Tongue (tissue), 1 donor: ENCODE measurements at regions not wholly inside any gene's neighbourhood (a gene's known extent, or its start where the extent isn't known, plus 50 kb on each side); places are given as distances from the start of the nearest gene placed in this dataset.
A peak's percentile ranks its signal among the peaks of the same experiment; 100 is the strongest.

Experiments
- DNase-seq: peaks from one replicate; pipeline ENCODE4 v3.0.0-alpha.2; 2015

DNA sequence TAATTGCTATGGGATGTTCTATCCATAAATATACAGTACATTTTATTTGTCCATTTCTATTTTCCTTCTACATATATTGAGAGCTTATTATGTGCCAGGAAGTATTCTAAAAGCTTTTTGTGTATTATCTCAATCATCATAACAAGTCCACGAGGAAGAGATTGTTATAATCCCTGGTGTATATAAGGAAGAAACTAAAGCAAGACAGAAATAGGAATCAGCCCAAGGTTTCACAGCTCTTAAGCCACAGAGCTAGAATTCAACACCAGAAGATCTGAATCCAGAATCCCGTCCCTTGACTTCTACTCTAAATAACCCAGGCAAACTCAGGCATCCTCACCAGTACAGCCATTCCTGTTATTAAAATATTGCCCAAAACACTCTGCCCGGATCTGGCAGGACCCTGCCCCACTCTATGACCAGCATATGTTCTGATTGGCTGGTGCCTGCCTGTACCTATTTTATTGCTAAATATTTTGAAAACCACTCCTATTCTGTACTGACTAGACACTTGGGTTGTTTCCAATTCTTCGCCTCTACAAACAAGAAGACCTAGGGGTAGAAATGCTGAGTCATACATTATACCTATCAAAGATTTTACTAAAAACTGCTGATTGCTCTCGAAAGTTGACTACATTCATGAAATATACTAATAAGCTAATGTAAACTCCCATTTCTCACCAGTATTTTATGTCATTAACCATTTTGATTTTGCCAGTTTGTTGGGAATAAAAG lies 297.4 kb downstream of the ENC1 start:
- no peak for DNase-seq

DNA sequence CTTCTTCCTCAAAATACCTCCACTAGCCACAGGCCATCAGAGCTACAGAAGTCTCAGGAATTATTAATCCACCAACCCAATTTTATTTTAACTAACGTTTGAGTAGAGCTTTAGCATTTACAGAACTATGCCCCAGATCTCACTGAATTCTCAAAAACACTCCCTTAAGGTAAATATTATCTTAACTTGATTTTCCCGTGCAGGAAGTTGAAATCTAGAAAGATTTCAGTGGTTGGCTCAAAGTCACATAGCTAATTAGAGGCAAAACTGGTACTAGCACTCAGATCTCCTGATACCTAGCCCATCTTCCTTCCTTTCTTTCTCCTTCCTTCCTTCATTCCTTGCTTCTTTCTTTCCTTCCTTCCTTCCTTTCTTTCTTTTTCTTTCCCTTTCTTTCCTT lies 298.3 kb downstream of the ENC1 start:
- DNase-seq, result no peak

DNA sequence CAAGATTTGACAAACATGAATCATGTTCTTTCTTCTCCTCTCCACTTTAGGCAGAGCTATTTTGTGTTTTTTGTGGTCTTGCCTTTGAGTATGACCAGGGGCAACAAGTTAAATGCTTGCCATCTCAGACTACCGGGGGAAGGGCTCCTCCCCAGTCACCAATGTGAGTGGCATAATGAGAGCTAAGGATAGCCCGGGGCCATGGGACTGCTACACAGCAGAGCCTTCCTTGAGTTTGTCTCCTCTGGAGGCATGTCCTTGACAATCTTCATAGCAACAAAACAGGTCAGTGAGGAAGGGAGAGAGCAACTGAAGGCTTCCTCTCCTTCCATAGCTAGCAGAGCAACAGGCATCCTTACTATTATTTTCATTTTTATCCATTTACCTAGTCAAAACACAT lies 299.3 kb downstream of the ENC1 start:
- DNase-seq, result no peak

DNA sequence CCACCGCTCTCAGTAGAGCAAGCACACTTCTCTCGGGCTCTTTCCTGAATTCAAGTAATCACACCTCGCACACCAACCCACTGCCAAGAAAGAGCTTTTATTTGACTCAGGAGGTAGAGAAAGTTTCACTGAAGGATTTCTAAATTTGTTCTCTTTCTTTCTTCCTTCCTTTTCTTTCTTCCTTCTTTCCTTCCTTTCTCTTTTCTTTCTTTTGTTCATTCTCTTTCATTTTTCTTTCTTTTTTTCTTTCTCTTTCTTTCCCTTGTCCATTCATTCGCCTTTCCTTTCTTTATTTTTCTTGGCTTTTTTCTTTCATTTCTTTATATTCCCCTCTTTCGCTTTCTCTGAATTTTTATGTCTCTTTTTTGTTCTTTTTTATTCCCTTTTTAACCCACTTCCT lies 300.1 kb downstream of the ENC1 start:
- DNase-seq, result no peak

DNA sequence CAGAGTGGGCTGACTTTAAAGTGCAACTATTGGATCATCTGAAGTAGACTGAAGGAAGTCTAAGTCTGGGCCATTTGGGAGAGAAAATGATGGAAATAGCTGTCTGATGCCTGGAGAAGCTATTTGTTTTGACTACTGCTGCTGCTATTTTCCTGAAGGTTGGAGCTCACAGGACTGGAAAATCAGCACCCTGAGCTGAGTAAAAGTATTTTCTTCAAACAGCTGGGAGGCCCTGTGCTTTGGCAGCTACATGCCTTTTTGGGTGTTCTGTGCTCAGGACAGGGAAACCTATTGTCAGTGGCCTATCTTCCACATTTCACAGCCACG lies 302.6 kb downstream of the ENC1 start:
- DNase-seq, result peak; percentile 58

DNA sequence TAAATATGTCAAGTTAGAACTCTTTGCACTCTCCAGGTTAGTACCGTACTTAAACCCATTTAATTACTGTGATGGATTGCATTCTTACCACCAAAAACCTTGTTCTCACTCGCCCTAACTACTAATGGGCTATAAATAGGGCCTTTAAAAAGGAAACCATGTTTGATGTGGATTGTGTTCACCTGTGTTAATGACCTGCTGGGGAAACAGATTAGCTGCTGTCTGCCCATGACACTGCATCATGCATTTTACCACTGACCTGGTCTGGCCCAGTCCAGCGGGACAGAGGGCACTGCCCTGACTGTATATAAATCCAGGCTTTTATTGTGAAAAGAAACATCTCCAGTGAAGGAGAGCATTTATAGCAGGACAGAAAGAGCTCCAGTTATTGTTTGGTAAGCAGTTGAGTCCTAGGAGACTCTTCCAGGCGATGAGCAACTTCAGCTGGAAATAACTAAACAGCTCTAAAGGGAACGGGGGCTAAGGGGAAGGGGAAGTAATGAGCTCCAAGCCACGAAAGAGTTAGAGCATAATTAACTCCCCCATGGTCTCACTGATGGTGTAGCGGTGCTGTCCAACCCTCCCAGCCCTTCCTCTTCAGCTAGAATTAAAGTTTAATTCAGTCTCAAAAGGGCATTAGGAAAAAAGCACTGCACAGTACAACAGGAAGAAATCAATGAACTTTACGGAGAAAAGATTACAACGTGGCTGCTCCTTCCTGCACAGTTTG lies 303.1 kb downstream of the ENC1 start:
- DNase-seq, result peak; percentile 22

DNA sequence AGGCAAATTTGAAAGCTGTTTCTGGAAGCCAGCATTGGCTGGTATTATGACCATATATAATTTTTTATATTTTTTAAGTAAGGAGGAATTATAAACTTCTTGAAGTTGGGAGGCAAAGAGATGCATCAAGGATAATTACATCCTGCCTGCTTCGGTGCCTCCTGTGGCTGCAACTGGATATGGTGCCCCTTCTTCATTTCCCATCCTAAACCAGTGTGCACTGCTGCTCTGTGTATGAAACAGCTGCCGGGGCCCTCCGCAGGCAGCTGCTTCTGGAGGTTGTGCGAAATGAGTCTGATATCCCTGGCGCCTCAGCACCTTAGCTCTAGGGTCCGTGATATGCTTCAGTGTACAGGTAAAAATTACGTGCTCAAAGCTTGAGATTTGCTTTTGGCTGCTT lies 304.2 kb downstream of the ENC1 start:
- peak; percentile 73 for DNase-seq

DNA sequence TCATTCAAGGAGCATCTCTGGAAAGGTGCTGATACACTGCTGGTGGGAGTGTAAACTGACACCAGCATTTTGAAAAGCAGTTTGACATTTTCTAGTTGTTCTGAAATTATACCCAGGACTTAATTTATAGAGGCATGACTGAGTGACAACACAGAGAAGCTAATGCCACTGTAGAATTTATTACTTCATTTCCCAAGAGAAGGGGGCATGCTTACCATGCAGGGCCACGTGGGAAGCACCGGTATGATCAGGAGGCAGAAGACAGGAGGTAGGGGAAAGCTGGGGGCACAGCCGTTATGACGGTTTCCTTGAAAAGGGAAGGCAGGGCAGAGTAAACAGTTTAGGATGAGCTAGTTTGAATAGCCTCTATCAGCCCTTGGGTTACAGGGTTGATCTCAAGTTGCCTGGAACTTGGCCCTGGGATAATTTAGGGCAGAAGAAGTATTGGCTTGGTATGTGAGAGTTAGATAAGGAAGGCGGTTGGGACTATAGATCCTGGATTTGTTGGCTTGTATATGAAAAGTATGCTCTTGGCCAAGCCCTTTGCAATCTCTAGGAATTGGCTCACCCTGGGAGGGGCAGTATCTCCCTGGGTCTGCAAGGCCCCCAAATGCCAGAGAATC lies 305.7 kb downstream of the ENC1 start:
- no peak for DNase-seq

DNA sequence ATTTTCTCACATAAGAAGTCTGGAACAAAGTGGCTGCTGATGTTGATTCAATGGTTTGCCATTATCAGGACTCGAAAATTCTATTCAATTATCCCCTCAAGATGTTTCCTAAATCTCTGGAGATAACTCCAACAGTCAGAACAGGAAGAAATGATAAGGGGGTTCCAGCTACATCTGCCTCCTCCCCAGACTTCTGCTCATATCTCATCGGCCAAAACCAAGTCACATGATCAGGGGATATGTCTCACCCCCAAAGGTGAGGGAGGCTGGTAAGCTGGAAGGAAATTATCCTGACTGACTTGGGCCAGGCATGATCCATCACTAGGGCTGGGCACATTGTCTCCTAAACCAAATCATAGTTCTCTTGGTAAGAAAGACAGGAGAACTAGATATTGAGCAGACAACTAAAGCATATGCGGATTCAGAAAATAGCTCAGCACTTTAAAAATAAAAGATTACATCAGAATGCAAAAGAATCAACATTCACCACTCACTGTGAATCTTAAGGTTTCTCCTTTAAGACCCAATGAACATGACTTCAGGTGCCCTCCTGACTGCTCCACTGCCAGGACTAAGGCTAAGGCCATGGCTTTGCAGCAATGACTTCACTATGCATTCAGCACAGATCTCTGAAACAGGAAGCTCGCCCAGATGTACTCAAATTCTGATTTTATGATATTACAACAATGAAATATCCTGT lies 306.3 kb downstream of the ENC1 start:
- no peak for DNase-seq

DNA sequence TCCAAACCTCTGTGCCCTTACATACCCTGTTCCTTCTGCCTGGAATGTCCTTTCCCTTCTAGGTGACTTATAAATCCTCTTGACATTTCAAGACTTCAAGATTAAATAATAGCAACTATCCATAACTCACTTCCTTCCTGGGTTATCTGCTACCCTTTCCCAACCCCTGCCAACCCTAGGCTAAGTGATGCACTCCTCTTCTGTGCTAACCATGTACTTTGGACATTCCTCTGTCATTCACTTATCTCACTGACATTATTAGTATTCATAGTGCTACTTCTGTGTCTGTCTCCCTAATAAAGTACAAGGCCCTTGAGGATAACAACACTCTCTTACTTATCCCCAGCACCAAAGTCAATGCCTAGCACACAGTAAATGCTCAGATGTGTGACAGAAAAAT lies 307.1 kb downstream of the ENC1 start:
- DNase-seq, result no peak

DNA sequence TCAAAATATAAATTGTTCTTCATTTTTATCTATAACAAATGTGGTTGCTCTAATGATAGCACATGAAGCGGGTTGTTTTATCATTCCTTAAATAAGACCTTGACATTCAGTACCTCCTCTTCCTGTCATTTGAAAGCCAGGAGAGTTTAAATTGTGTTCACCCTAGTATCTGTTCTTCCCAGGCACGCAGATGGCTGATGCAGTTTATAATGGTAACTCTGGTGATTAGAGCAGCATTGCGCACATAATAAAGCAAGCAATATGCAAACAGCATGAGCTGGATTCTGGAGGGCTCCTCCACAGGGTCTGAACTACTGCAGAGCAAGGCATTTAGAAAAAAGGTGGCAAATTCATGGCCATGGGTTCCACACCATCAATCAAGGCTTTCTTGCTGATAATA lies 307.8 kb downstream of the ENC1 start:
- no peak for DNase-seq

DNA sequence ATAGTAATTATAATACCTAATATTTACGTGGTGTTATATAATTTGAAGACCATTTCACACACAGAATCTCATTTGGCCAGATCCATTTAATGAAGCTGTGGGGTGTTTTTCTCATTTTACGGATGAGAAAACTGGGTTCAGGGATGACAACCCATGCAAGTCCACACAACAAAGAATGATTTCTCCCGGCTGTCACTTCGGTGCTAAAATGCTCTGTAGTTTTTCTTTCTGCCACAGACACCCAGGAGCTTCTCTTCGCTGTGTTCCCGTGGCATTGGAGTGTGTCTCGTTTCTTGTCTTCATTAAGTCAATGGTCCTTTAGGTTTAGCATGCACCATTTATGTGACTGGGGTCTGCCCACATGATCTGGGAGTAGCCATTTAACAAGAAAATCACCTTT lies 308.5 kb downstream of the ENC1 start:
- no peak for DNase-seq

DNA sequence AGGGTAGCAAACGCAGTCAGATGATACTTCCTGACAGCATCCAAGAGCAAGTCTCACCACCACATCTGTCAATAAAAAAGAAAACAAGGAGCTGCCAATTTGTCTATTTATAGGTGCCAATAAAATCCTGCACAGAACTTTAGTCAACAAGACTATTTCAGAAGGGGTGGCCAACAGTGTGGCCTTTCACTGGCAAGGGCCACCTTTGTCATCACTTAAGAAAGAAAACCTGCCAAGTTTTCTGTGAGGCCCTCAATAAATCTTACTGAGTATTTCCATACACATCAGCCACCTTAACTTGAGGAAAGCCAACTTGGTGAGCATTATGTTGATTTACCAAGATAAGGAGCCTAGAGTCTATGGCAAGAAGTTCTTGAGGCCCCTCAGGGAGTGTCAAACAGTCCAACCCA lies 312.3 kb downstream of the ENC1 start:
- DNase-seq, result no peak

DNA sequence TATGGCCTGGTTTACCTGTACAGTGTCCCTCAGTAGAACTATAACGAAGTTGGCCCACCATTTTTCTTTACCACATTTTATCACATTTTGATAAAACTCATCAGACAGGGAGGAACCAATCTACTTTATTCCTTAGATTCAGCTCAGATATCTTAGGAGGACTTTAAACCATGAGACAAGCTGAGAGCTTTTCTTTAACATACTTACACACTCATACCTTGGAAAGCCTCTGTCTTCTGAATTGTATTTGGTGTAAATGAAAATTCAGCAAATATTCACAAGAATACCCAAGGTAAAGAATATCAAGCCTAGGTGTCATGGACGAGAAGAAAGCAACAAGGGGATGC lies 313.2 kb downstream of the ENC1 start:
- no peak for DNase-seq

DNA sequence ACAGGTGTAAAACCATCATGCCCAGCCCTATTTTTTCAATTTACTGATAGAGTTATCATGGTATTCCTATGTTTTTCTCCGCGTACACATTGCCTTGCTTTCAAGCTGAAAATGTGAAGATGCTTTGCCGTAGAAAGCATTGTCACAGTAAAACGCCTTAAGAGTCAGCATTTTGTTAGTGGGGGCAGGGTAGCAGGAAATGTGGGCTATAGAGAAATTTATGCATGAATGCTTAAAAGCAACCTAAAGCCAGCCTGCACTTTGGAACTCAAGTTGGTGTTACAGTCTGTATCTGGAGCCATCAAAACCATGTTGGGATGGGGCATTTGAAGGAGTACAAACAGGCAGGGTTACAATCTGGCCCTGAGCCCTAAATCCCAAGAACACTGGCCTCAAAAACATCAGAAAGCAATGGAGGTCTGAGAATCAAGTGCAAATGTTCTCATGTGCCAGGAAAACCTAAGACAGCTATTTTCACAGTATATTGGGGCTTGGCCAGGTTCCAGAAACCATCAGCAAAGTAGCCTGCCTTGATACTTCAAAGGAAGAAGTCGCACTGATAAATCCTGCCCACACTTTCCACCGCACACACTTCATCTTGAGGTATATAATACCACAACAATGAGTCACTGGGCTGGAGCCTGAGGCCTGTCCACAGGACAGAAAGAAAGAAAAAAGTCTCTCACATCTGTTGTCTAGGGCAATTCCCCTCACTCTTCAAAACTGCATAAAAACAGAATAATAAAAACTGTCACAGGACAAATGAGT lies 313.8 kb downstream of the ENC1 start:
- peak; percentile 86 for DNase-seq

DNA sequence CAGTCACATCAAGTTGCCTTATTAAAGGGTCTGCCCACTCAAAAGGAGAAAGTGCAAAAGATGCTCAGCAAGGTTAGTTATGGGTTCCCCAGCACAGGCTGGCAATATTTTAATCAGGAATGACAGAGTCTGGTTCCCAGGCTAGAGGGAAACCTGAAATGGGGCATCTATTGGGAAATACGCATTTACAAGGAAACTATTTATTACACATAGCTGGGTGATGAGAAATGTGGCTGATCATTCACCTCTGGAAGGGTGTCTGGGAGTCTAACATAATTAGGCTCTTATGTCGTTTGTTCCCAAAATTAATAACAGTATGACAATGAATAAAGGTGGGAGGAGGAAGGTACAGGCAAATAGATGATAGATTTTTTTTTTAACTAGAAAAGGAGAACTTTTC lies 314.7 kb downstream of the ENC1 start:
- no peak for DNase-seq

DNA sequence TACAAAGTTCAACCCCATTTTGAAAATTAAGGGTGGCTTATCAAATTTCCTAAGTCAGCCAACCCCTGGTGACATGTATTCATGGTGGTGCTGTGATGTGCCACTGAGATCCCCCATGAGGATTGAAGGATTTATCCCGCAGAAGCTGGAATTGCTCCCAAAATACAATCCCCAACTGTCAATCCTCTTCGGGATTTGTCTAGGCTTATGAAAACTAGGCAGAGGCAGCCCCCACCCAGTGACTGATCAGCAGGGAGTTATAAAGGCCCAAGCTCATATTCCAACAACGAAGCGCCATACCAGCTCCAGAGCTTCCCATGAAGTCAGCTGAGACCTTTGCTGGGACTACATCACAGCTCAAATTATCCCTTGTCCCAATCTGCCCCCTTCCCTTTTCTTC lies 316.0 kb downstream of the ENC1 start:
- DNase-seq, result no peak

DNA sequence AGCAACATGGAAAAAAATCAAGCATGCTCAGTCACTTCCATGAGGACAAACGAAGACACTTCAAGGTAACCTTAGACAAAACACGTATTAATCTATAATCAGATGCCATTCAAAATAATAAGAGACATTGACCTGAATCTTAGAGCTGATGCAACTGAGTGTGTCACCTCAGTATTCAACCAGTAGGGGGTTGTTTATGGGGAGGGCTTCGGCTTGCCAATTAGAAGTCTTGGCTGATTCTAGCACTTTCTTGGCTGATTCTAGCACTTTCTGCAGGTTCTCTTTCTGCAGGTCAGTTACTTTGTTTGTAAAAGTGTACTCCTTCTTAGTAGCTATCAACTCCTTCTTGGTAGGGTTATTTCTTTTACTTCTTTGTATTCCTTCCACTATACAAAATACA lies 317.6 kb downstream of the ENC1 start:
- DNase-seq, result no peak

DNA sequence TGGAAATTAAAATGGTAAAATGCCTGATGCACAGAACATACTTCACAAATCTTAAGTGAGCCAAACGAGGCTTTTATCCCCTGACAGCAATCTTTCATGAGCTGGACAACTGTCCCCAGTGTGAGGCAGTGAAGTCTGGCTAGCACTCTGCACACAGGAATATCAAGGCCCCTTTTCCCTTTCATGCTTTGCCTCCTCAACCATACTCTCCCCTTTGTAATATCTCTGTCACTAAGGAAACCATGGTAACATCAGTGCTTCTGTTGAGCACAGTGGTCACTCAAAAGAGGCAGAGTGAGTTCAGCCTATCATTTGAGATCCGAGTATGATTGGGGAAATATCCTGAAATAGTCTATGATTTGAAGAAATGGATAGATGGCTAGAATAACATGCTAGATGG lies 318.3 kb downstream of the ENC1 start:
- DNase-seq, result no peak

DNA sequence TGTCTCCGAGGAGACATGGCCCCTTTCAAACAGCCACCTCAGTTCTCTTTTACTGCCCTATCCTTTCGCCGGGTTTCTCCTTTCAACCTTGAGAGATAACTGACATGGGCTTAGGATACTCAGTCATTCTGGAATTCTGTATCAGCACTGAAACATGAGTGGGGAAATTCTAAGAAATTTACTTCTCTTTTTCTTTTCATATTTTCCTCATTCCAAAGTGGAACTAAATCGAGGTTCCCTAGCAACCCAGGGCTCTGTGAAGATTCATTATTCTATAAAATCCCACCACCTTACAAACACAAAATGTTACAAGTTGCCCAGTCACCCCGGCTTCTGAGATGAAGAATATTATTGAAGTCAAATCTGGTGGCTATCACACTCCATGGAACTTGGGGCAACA lies 319.2 kb downstream of the ENC1 start:
- DNase-seq, result no peak

DNA sequence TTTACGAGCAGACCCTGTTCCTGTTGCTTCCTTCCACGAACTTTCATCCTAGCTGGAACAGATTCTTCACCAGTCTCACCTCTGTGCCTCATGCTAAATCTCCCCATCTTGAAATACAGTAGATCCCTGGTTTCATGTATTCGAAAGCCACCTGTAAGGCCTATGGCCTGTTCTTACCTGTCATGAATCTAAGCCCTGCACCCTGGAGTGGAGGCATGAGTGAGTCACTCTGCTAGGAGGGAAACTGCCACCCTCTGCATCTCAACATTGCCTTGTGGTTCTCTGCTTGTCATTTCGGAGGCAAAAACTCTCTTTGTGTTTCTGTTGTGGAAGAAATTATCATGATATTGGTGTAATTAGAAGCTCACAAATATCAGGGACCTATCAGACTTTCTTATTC lies 320.0 kb downstream of the ENC1 start:
- DNase-seq, result no peak

DNA sequence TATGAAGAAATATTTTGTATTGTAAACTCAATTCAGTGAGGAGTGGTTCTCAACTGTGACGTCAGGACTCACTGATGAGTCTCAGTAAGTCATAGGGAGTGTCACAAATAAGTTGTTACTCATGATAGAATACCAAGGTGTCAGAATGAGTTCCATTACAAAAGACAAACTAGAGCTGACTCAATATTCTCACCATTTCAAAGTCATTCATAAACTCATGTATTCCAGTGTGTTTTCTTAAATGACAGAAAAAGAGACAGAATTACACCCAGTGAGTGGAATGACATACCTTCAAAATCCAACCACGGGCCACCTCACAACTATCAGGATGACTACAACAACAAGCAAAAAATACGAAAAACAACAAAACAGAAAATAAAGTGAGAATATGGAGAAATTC lies 321.5 kb downstream of the ENC1 start:
- no peak for DNase-seq
